ENCODE measurements at regions not wholly inside any gene's neighbourhood (a gene's known extent, or its start where the extent isn't known, plus 50 kb on each side); places are given as distances from the start of the nearest gene placed in this dataset.

DNA sequence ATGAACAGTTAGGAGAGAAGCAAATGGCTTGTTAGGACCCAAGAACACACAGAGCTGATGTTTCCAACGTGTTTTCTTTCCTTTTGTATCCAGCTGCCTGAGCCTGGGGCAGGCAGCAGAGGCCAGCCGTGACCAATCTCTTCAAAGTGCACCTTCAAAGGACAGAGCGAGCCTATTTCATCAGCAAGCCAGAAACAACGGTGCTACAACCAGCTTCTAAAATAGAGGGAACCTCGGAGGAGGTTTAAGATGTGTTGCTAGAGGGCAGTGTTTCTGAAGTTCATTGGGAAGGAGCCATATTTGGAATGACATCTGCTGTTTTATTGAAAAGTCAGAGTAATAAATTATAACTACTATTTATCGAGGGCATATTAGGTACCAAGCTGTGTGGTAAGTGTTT lies 56.2 kb upstream of the RFC3 start:
- ATAC-seq, result peak in 1 of 8 donors; percentile 55
- TF ChIP-seq CTCF (IDR thresholded peaks at IDR 0.05), result peak in 3 of 9 donors; percentile 9 to 32 (median 32)
- no peak overlapping the region for H3K27ac ChIP-seq
- 60% methylated on average over 6 of the region's 6 CpGs for WGBS, 2 donors
- H3K4me1 ChIP-seq, result peaks cover 0 to 6% (median 0%) of the 10 kb centered on the region in 9 donors
- no peaks in the 10 kb centered on the region for H3K9me3 ChIP-seq
- intact Hi-C loops (cut with DNase I), result no loop called here
- H3K36me3 ChIP-seq, result no peaks in the 10 kb centered on the region
- no peak for DNase-seq
- no peak overlapping the region for H3K4me3 ChIP-seq
- H3K27me3 ChIP-seq, result no peaks in the 10 kb centered on the region

- H3K9me3 ChIP-seq, result peaks cover 0 to 3% (median 0%) of the 10 kb centered on the region in 11 donors
- no peak for DNase-seq
- H3K4me3 ChIP-seq, result no peak overlapping the region
- no peaks in the 10 kb centered on the region for H3K36me3 ChIP-seq
- no peaks in the 10 kb centered on the region for H3K4me1 ChIP-seq
- no peak for ATAC-seq
- intact Hi-C loops (cut with DNase I), result no loop called here
- WGBS, 2 donors, result 82 to 90% methylated on average over 2 of the region's 2 CpGs
- no peak for TF ChIP-seq CTCF (IDR thresholded peaks at IDR 0.05)
- no peaks in the 10 kb centered on the region for H3K27me3 ChIP-seq
- H3K27ac ChIP-seq, result no peak overlapping the region
Observed at GRCh38 chr13:33763021-33763420, 54.9 kb upstream of the RFC3 start.

- Histone ChIP-seq H3K9me3 (peaks cover 0 to 3% (median 0%) of the 10 kb centered on the region in 11 donors), H3K4me3 (no peak overlapping the region), H3K27ac (no peak overlapping the region), H3K4me1 (no peaks in the 10 kb centered on the region), H3K27me3 (no peaks in the 10 kb centered on the region), H3K36me3 (no peaks in the 10 kb centered on the region)
- ATAC-seq, result no peak
- WGBS, 2 donors, result 77 to 85% methylated on average over 3 of the region's 3 CpGs
- no peak for TF ChIP-seq CTCF (IDR thresholded peaks at IDR 0.05)
- no peak for DNase-seq
- intact Hi-C loops (cut with DNase I), result no loop called here
Observed at GRCh38 chr13:33764716-33765115, 53.2 kb upstream of the RFC3 start.

DNA sequence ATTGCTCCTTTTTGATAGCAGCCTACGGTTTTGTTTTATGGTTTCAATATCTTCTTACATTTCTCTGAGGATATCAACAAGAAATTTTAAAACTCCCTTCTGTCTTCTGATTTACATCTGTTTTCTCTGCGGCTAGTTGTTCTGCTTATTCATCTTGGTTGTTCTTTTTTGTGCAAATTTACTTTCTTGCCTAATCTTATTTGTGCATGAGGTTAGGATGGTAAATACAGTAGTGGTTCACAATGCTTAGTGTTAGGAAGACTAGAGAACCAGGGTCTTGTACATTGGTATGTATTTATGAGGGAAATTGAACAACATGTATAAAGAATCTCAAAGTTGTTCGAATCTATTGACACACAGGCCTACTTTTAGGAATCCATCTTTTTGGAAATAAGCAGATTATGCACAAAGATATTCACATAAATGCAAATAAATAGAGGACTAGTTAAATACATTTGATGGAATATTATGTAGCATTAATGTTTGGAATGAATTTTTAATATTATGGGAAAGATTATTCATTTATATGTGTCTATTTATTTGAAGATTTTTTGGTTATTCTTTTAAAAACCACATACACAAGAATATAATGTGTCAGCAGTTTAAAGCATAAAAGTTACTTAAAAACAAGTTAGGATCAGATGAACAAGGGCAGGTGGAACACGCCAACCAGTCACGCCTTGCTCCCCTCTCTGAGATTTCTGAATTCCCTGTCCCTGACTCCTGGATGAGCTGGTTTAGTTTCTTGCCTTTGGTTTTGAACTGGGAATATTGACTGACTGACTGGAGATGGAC lies 51.4 kb upstream of the RFC3 start:
- Histone ChIP-seq H3K27ac (no peak overlapping the region), H3K4me3 (no peak overlapping the region), H3K9me3 (peaks cover 0 to 3% (median 0%) of the 10 kb centered on the region in 11 donors), H3K36me3 (no peaks in the 10 kb centered on the region), H3K27me3 (no peaks in the 10 kb centered on the region), H3K4me1 (no peaks in the 10 kb centered on the region)
- DNase-seq (no peak), ATAC-seq (no peak)
- no peak for TF ChIP-seq CTCF (IDR thresholded peaks at IDR 0.05)
- intact Hi-C loops (cut with DNase I), result no loop called here
- WGBS, 2 donors, result 93 to 95% methylated on average over 5 of the region's 5 CpGs
